ENCODE measurements at regions not wholly inside any gene's neighbourhood (a gene's known extent, or its start where the extent isn't known, plus 50 kb on each side); places are given as distances from the start of the nearest gene placed in this dataset.

- Histone ChIP-seq H3K27me3 (no peaks in the 10 kb centered on the region), H3K36me3 (no peaks in the 10 kb centered on the region), H3K27ac (no peak overlapping the region), H3K4me3 (no peak overlapping the region), H3K9me3 (ENCODE audit: low read depth) (no peaks in the 10 kb centered on the region), H3K4me1 (ENCODE audit: low read depth) (peaks cover 7% of the 10 kb centered on the region)
- DNase-seq (ENCODE audit: low read depth in 1 of 2, low spot score in 1 of 2): peak in 1 of 2 donors; percentile 32
- TF ChIP-seq CTCF (IDR thresholded peaks at IDR 0.05; ENCODE audit: low read depth, low read length): no peak
Observed at GRCh38 chr12:17110316-17110715, 504.4 kb upstream of the LMO3 start.

- Histone ChIP-seq H3K27ac (no peak overlapping the region), H3K36me3 (no peaks in the 10 kb centered on the region), H3K4me3 (no peak overlapping the region), H3K4me1 (ENCODE audit: low read depth) (peaks cover 7% of the 10 kb centered on the region), H3K9me3 (ENCODE audit: low read depth) (no peaks in the 10 kb centered on the region), H3K27me3 (no peaks in the 10 kb centered on the region)
- no peak for TF ChIP-seq CTCF (IDR thresholded peaks at IDR 0.05; ENCODE audit: low read depth, low read length)
- no peak for DNase-seq (ENCODE audit: low read depth in 1 of 2, low spot score in 1 of 2)
Observed at GRCh38 chr12:17108877-17109541, 503.0 kb upstream of the LMO3 start.

- H3K9me3 ChIP-seq (ENCODE audit: low read depth): no peaks in the 10 kb centered on the region
- TF ChIP-seq CTCF (IDR thresholded peaks at IDR 0.05; ENCODE audit: low read depth, low read length): no peak
- peaks cover 7% of the 10 kb centered on the region for H3K4me1 ChIP-seq (ENCODE audit: low read depth)
- H3K4me3 ChIP-seq: no peak overlapping the region
- no peaks in the 10 kb centered on the region for H3K36me3 ChIP-seq
- H3K27ac ChIP-seq: no peak overlapping the region
- no peaks in the 10 kb centered on the region for H3K27me3 ChIP-seq
- no peak for DNase-seq (ENCODE audit: low read depth in 1 of 2, low spot score in 1 of 2)
Observed at GRCh38 chr12:17104801-17105200, 498.8 kb upstream of the LMO3 start.

GRCh38 chr12:17097674-17098073 is 491.7 kb upstream of the LMO3 start:
- no peak overlapping the region for H3K27ac ChIP-seq
- no peak overlapping the region for H3K4me3 ChIP-seq
- DNase-seq (ENCODE audit: low read depth in 1 of 2, low spot score in 1 of 2): no peak
- no peaks in the 10 kb centered on the region for H3K9me3 ChIP-seq (ENCODE audit: low read depth)
- H3K36me3 ChIP-seq: no peaks in the 10 kb centered on the region
- H3K27me3 ChIP-seq: no peaks in the 10 kb centered on the region
- TF ChIP-seq CTCF (IDR thresholded peaks at IDR 0.05; ENCODE audit: low read depth, low read length): no peak
- no peaks in the 10 kb centered on the region for H3K4me1 ChIP-seq (ENCODE audit: low read depth)

- no peaks in the 10 kb centered on the region for H3K27me3 ChIP-seq
Observed at GRCh38 chr12:17084831-17085230, 478.9 kb upstream of the LMO3 start.

More at GRCh38 chr12:17084831-17085230, 478.9 kb upstream of the LMO3 start:
- Histone ChIP-seq H3K36me3 (no peaks in the 10 kb centered on the region), H3K27ac (no peak overlapping the region), H3K4me3 (no peak overlapping the region), H3K4me1 (ENCODE audit: low read depth) (no peaks in the 10 kb centered on the region), H3K9me3 (ENCODE audit: low read depth) (no peaks in the 10 kb centered on the region)
- TF ChIP-seq CTCF (IDR thresholded peaks at IDR 0.05; ENCODE audit: low read depth, low read length): no peak
- DNase-seq (ENCODE audit: low read depth in 1 of 2, low spot score in 1 of 2): no peak

All from cardiac muscle cell (in vitro differentiated cells and primary cell).